Stimulated activated CD4-positive, alpha-beta T cell treated with anti-CD3 and anti-CD28 coated beads, Interleukin-4, amount 100 ng/mL, for 1 hour (primary cell): ENCODE measurements at regions not wholly inside any gene's neighbourhood (a gene's known extent, or its start where the extent isn't known, plus 50 kb on each side); places are given as distances from the start of the nearest gene placed in this dataset.
"Not testable (repeated sequence)": the region's sequence is repeated elsewhere in the genome, so short reads cannot be mapped to it uniquely, and the experiment has no call there.

ENCODE experiments used
- DNase-seq: peaks from one replicate; pipeline ENCODE4 v3.0.0-alpha.2; 2020

GRCh38 chr3:8273479-8273878, 228.1 kb upstream of the LMCD1 start:
- no peak for DNase-seq

- no peak for DNase-seq
Observed at GRCh38 chr3:8276056-8276455, 225.6 kb upstream of the LMCD1 start.

GRCh38 chr3:8276506-8276905, 225.1 kb upstream of the LMCD1 start:
- DNase-seq: no peak

GRCh38 chr3:8278448-8278847, 223.2 kb upstream of the LMCD1 start:
- DNase-seq: no peak

GRCh38 chr3:8279476-8279875, 222.1 kb upstream of the LMCD1 start:
- DNase-seq: no peak

- DNase-seq: no peak
Observed at GRCh38 chr3:8279886-8280550, 221.6 kb upstream of the LMCD1 start.

- DNase-seq: no peak
Observed at GRCh38 chr3:8282541-8283165, 219.0 kb upstream of the LMCD1 start.

- DNase-seq: no peak
Observed at GRCh38 chr3:8283193-8283592, 218.4 kb upstream of the LMCD1 start.

GRCh38 chr3:8286086-8286485, 215.5 kb upstream of the LMCD1 start:
- DNase-seq: no peak

- DNase-seq: no peak
Observed at GRCh38 chr3:8286749-8287148, 214.9 kb upstream of the LMCD1 start.

GRCh38 chr3:8290611-8291010, 211.0 kb upstream of the LMCD1 start:
- no peak for DNase-seq

- DNase-seq: no peak
Observed at GRCh38 chr3:8296461-8296860, 205.2 kb upstream of the LMCD1 start.

- DNase-seq: no peak
Observed at GRCh38 chr3:8298021-8298954, 203.3 kb upstream of the LMCD1 start.

GRCh38 chr3:8301977-8302735, 199.5 kb upstream of the LMCD1 start:
- DNase-seq: no peak

- DNase-seq: no peak
Observed at GRCh38 chr3:8303466-8303865, 198.2 kb upstream of the LMCD1 start.

- DNase-seq: no peak
Observed at GRCh38 chr3:8305371-8305770, 196.3 kb upstream of the LMCD1 start.

- DNase-seq: no peak
Observed at GRCh38 chr3:8307545-8308110, 194.0 kb upstream of the LMCD1 start.

GRCh38 chr3:8311321-8311720, 190.3 kb upstream of the LMCD1 start:
- DNase-seq: no peak

GRCh38 chr3:8312685-8313084, 188.9 kb upstream of the LMCD1 start:
- no peak for DNase-seq

- no peak for DNase-seq
Observed at GRCh38 chr3:8313560-8314267, 187.9 kb upstream of the LMCD1 start.

- not testable (repeated sequence) for DNase-seq
Observed at GRCh38 chr3:8315526-8315925, 186.1 kb upstream of the LMCD1 start.
